Spleen (tissue), 11 donors: ENCODE measurements at regions not wholly inside any gene's neighbourhood (a gene's known extent, or its start where the extent isn't known, plus 50 kb on each side); places are given as distances from the start of the nearest gene placed in this dataset.
A peak's percentile ranks its signal among the peaks of the same experiment; 100 is the strongest.

Source experiments
- DNase-seq: peaks from one replicate; pipeline ENCODE4 v3.0.0-alpha.2; 2020
- H3K27ac ChIP-seq, 8 donors: fragments of 200-600 bp; sonication (generic) in 7 of 8; 1 replicate in 4 of 8; 2 replicates in 4 of 8; pipeline versions ENCODE4 v1.5.0 to v1.8.0; 2016 to 2021; ENCODE audit warnings: inconsistent platforms in 4 of 8, mild to moderate bottlenecking in 4 of 8, moderate library complexity in 1 of 8
- H3K27me3 ChIP-seq, 7 donors: fragments of 200-600 bp; sonication (generic) in 6 of 7; replicated peaks in 1 of 7; 1 replicate in 4 of 7; 2 replicates in 3 of 7; pipeline versions ENCODE4 v1.5.0 to v1.8.0; 2016 to 2021; ENCODE audit warnings: inconsistent platforms in 3 of 7, mild to moderate bottlenecking in 1 of 7
- H3K36me3 ChIP-seq, 6 donors: fragments of 200-600 bp; sonication (generic) in 5 of 6; 1 replicate in 4 of 6; 2 replicates in 2 of 6; pipeline versions ENCODE4 v1.5.0 to v1.8.0; 2016 to 2021; ENCODE audit warnings: inconsistent platforms in 2 of 6
- H3K4me1 ChIP-seq, 6 donors: fragments of 200-600 bp; sonication (generic) in 5 of 6; 1 replicate in 3 of 6; 2 replicates in 3 of 6; pipeline versions ENCODE4 v1.5.0 to v1.8.0; 2016 to 2021; ENCODE audit warnings: inconsistent platforms in 3 of 6
- H3K4me3 ChIP-seq, 8 donors: fragments of 200-600 bp; sonication (generic) in 7 of 8; 1 replicate in 4 of 8; 2 replicates in 4 of 8; pipeline versions ENCODE4 v1.5.0 to v1.8.0; 2016 to 2021; ENCODE audit warnings: inconsistent platforms in 4 of 8, mild to moderate bottlenecking in 4 of 8, moderate library complexity in 2 of 8
- H3K9me3 ChIP-seq, 8 donors: fragments of 200-600 bp; sonication (generic) in 7 of 8; 1 replicate in 4 of 8; 2 replicates in 4 of 8; pipeline versions ENCODE4 v1.5.0 to v1.8.0; 2016 to 2021; ENCODE audit warnings: inconsistent platforms in 4 of 8
- POLR2A ChIP-seq, 3 donors: fragments of 450-650 bp; IDR thresholded peaks; one replicate each; pipeline ENCODE4 v1.5.1; 2017; ENCODE audit warnings: antibody characterized with exemption in 3 of 3, mild to moderate bottlenecking in 1 of 3
- POLR2AphosphoS5 ChIP-seq, 3 donors: sonication (generic); formaldehyde crosslinking; IDR thresholded peaks; one replicate each; pipeline ENCODE4 v1.5.1; 2017; ENCODE audit warnings: antibody characterized with exemption in 3 of 3
- WGBS, 5 donors: extraction: QIAGEN DNeasy Blood & Tissue Kit in 3 of 5; methylation state at CpG; one replicate each; pipeline versions ENCODE4 v1.1.5 to v1.1.7; 2013 to 2018; 5-methylcytosine and 5-hydroxymethylcytosine counted together
- intact Hi-C: fragments of 100-400 bp; cut with DNase I; formaldehyde crosslinking; loops from one replicate; pipeline ENCODE4 v1.15.0; 2023; ENCODE audit warnings: low total_unique reads
- TF ChIP-seq, protein P1 (sequence below), 11 experiments: fragments of 200-600 bp in 7 of 11; fragments of 450-650 bp in 4 of 11; sonication (generic) in 4 of 11; IDR thresholded peaks in 8 of 11; conservative IDR thresholded peaks in 3 of 11; 1 replicate in 7 of 11; 2 replicates in 4 of 11; pipeline versions ENCODE4 v1.4.0 to v1.8.0; 2016 to 2021; ENCODE audit warnings: antibody characterized with exemption in 11 of 11, inconsistent platforms in 4 of 11, mild to moderate bottlenecking in 1 of 11
- donor health status: healthy with polysubstance abuse.
- donor health status: DM: no; HTN: no; CAD: no; lungs with moderate emphysema.
- donor health status: DM: no; HTN: no; CAD: no.
- donor health status: Bipolar disorder and iron deficiency.
- donor health status: healthy.
- donor health status: DM: no; HTN: no; CAD: no.
- donor health status: DM: yes; HTN: yes; CAD: no.

- Histone ChIP-seq H3K4me1 (no peaks in the 10 kb centered on the region), H3K9me3 (peaks cover 0 to 4% (median 0%) of the 10 kb centered on the region in 8 donors), H3K27ac (no peak overlapping the region), H3K36me3 (no peaks in the 10 kb centered on the region), H3K27me3 (no peaks in the 10 kb centered on the region), H3K4me3 (no peak overlapping the region)
- intact Hi-C loops = no loop called here
- TF ChIP-seq POLR2AphosphoS5 (IDR thresholded peaks at IDR 0.05) = no peak
- no peak for TF ChIP-seq POLR2A (IDR thresholded peaks at IDR 0.05)
- TF ChIP-seq, protein P1, sequence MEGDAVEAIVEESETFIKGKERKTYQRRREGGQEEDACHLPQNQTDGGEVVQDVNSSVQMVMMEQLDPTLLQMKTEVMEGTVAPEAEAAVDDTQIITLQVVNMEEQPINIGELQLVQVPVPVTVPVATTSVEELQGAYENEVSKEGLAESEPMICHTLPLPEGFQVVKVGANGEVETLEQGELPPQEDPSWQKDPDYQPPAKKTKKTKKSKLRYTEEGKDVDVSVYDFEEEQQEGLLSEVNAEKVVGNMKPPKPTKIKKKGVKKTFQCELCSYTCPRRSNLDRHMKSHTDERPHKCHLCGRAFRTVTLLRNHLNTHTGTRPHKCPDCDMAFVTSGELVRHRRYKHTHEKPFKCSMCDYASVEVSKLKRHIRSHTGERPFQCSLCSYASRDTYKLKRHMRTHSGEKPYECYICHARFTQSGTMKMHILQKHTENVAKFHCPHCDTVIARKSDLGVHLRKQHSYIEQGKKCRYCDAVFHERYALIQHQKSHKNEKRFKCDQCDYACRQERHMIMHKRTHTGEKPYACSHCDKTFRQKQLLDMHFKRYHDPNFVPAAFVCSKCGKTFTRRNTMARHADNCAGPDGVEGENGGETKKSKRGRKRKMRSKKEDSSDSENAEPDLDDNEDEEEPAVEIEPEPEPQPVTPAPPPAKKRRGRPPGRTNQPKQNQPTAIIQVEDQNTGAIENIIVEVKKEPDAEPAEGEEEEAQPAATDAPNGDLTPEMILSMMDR (IDR thresholded peaks at IDR 0.05 in 8 of 11, conservative IDR thresholded peaks at IDR 0.05 in 3 of 11) = no peak
- DNase-seq = no peak
- 78 to 84% (median 81%) methylated on average over 7 of the region's 7 CpGs for WGBS, 5 donors
Observed at GRCh38 chr9:13674926-13675637, 395.6 kb upstream of the MPDZ start.

GRCh38 chr9:13673348-13673747 lies 393.9 kb upstream of the MPDZ start:
- 24 to 94% (median 68%) methylated on average over 3 of the region's 3 CpGs for WGBS, 5 donors
- H3K27me3 ChIP-seq = no peaks in the 10 kb centered on the region
- H3K9me3 ChIP-seq = peaks cover 0 to 14% (median 10%) of the 10 kb centered on the region in 8 donors
- no peak overlapping the region for H3K4me3 ChIP-seq
- H3K27ac ChIP-seq = no peak overlapping the region
- TF ChIP-seq, protein P1 (IDR thresholded peaks at IDR 0.05 in 8 of 11, conservative IDR thresholded peaks at IDR 0.05 in 3 of 11) = no peak
- no peak for TF ChIP-seq POLR2AphosphoS5 (IDR thresholded peaks at IDR 0.05)
- TF ChIP-seq POLR2A (IDR thresholded peaks at IDR 0.05) = no peak
- H3K4me1 ChIP-seq = no peaks in the 10 kb centered on the region
- H3K36me3 ChIP-seq = no peaks in the 10 kb centered on the region
- DNase-seq = no peak
- intact Hi-C loops = no loop called here

GRCh38 chr9:13665418-13666066 lies 386.1 kb upstream of the MPDZ start:
- 78 to 88% (median 80%) methylated on average over 4 of the region's 4 CpGs for WGBS, 5 donors
- intact Hi-C loops = no loop called here
- H3K4me3 ChIP-seq = no peak overlapping the region

DNA sequence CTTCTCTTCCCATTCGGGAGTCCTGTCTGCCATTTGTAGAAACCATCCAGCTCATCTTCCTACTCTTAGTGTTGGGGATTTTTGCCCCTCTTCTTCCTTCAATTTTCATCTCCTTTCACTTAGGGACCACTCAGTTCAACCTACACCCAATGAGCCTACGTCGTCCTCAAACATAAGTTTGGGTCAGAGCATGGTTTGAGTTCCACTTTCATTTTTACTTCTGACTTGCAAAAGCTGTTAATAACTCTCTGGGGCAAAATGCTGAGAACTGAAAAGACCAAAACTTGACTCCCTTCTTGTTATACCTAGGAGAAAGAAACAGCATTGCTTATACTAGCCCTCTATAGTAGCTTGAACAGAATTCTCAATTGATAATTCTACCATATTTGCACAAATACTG lies 381.5 kb upstream of the MPDZ start:
- intact Hi-C loops = no loop called here
- WGBS, 5 donors = 56 to 92% (median 73%) methylated on average over 3 of the region's 3 CpGs
- Histone ChIP-seq H3K36me3 (no peaks in the 10 kb centered on the region), H3K9me3 (peaks cover 0 to 9% (median 0%) of the 10 kb centered on the region in 8 donors), H3K4me3 (peak overlapping the region in 1 of 8 donors; percentile 25), H3K27me3 (no peaks in the 10 kb centered on the region), H3K4me1 (no peaks in the 10 kb centered on the region), H3K27ac (no peak overlapping the region)
- DNase-seq = no peak
- TF ChIP-seq POLR2AphosphoS5 (IDR thresholded peaks at IDR 0.05) = no peak
- TF ChIP-seq, protein P1 (IDR thresholded peaks at IDR 0.05 in 8 of 11, conservative IDR thresholded peaks at IDR 0.05 in 3 of 11) = no peak
- TF ChIP-seq POLR2A (IDR thresholded peaks at IDR 0.05) = no peak

More at GRCh38 chr9:13665418-13666066, 386.1 kb upstream of the MPDZ start:
- H3K36me3 ChIP-seq = no peaks in the 10 kb centered on the region
- DNase-seq = no peak
- no peak overlapping the region for H3K27ac ChIP-seq
- H3K9me3 ChIP-seq = peaks cover 0 to 27% (median 10%) of the 10 kb centered on the region in 8 donors
- TF ChIP-seq POLR2A (IDR thresholded peaks at IDR 0.05) (no peak), POLR2AphosphoS5 (IDR thresholded peaks at IDR 0.05) (no peak)
- TF ChIP-seq, protein P1 (IDR thresholded peaks at IDR 0.05 in 8 of 11, conservative IDR thresholded peaks at IDR 0.05 in 3 of 11) = no peak
- no peaks in the 10 kb centered on the region for H3K4me1 ChIP-seq
- no peaks in the 10 kb centered on the region for H3K27me3 ChIP-seq
